Endothelial cell of umbilical vein (primary cell): ENCODE measurements at regions not wholly inside any gene's neighbourhood (a gene's known extent, or its start where the extent isn't known, plus 50 kb on each side); places are given as distances from the start of the nearest gene placed in this dataset.

Experiments used
- BruUV-seq: library from RNA; stranded (reverse); fragments of 400-500 nt; replicated peaks from 2 replicates; lab custom pipeline; 2021; lab: Mats Ljungman, UMichigan
- CTCF ChIA-PET: fragments of 300-600, 350-600 bp; sonication (Branson Sonifier 250); formaldehyde crosslinking; loops from one replicate; lab custom pipeline; 2021; ENCODE audit warnings: antibody characterized with exemption, inconsistent platforms; lab: Charles Lee
- POLR2A ChIA-PET: fragments of 300-600, 350-600 bp; sonication (Branson Sonifier 250); formaldehyde crosslinking; loops from one replicate; lab custom pipeline; 2021; ENCODE audit warnings: antibody characterized with exemption, inconsistent platforms; lab: Charles Lee
- DNase-seq: peaks from one replicate; pipeline ENCODE4 v3.0.0-alpha.2; 2011; ENCODE audit warnings: low read depth, low spot score
- FAIRE-seq: peaks from 2 replicates; lab custom pipeline; 2011; peaks lifted over from hg19 to GRCh38; lab: Jason Lieb, UNC
- H2AFZ ChIP-seq: 2 replicates; pipeline ENCODE4 v1.6.0; 2012; ENCODE audit warnings: low read depth, low read length, control low read depth, inconsistent platforms
- H3K27ac ChIP-seq: 2 replicates; pipeline ENCODE4 v1.5.1; 2011; ENCODE audit warnings: low read depth, mild to moderate bottlenecking, control low read depth, low read length, moderate library complexity; ENCODE audit not compliant: insufficient read depth
- H3K27me3 ChIP-seq, 2 experiments: 2 replicates each; pipeline versions ENCODE4 v1.6.0 to v1.6.1; 2011; ENCODE audit warnings: low read length in 2 of 2, mixed read lengths in 1 of 2; ENCODE audit not compliant: control insufficient read depth in 2 of 2, insufficient read depth in 2 of 2
- H3K36me3 ChIP-seq, 2 experiments: 2 replicates in 1 of 2; 3 replicates in 1 of 2; pipeline ENCODE4 v1.5.1; 2011; ENCODE audit warnings: low read length in 2 of 2, mild to moderate bottlenecking in 1 of 2, moderate library complexity in 1 of 2; ENCODE audit not compliant: control insufficient read depth in 2 of 2, insufficient read depth in 2 of 2; ENCODE audit errors: extremely low read depth in 1 of 2
- H3K4me1 ChIP-seq: 3 replicates; pipeline ENCODE4 v1.5.1; 2011; ENCODE audit warnings: mild to moderate bottlenecking, low read length; ENCODE audit not compliant: control insufficient read depth, insufficient read depth; ENCODE audit errors: extremely low read depth
- H3K4me2 ChIP-seq: 2 replicates; pipeline ENCODE4 v1.6.1; 2011; ENCODE audit warnings: low read length, control low read depth, mixed read lengths; ENCODE audit not compliant: insufficient read depth
- H3K4me3 ChIP-seq, 3 experiments: fragments of 200-600 bp in 1 of 3; sonication (generic), shearing (Covaris generic) in 1 of 3; replicated peaks in 1 of 3; 2 replicates each; pipeline ENCODE4 v1.5.1; 2011 to 2016; ENCODE audit warnings: control low read depth in 3 of 3, low read length in 3 of 3, mild to moderate bottlenecking in 2 of 3, inconsistent platforms in 1 of 3, low read depth in 1 of 3, moderate library complexity in 1 of 3; ENCODE audit not compliant: insufficient read depth in 1 of 3
- H3K79me2 ChIP-seq: 2 replicates; pipeline ENCODE4 v1.6.0; 2012; ENCODE audit warnings: low read length, inconsistent platforms; ENCODE audit not compliant: control insufficient read depth, insufficient read depth
- H3K9ac ChIP-seq: replicated peaks from 2 replicates; pipeline ENCODE3; 2011; ENCODE audit warnings: low read length, control low read depth; ENCODE audit not compliant: insufficient read depth; ENCODE audit errors: extremely low read depth
- H3K9me1 ChIP-seq: replicated peaks from 3 replicates; pipeline ENCODE4 v1.6.0; 2011; ENCODE audit warnings: mild to moderate bottlenecking, low read length; ENCODE audit not compliant: control insufficient read depth, insufficient read depth; ENCODE audit errors: extremely low read depth
- H3K9me3 ChIP-seq: replicated peaks from 2 replicates; pipeline ENCODE4 v1.5.1; 2012; ENCODE audit warnings: low read length, inconsistent platforms; ENCODE audit not compliant: control insufficient read depth, insufficient read depth
- H4K20me1 ChIP-seq: replicated peaks from 2 replicates; pipeline ENCODE3; 2011; ENCODE audit warnings: mild to moderate bottlenecking, low read length; ENCODE audit not compliant: control insufficient read depth, insufficient read depth; ENCODE audit errors: extremely low read depth
- EZH2 ChIP-seq: IDR thresholded peaks from 2 replicates; pipeline ENCODE4 v1.6.1; 2012; ENCODE audit warnings: borderline replicate concordance, low read depth, mild to moderate bottlenecking, moderate library complexity, low read length, inconsistent platforms; ENCODE audit not compliant: severe bottlenecking
- FOS ChIP-seq: IDR thresholded peaks from 2 replicates; pipeline ENCODE4 v1.6.1; 2011; ENCODE audit warnings: mild to moderate bottlenecking, low read length, moderate library complexity, borderline replicate concordance; ENCODE audit not compliant: insufficient read depth
- GATA2 ChIP-seq: IDR thresholded peaks from 2 replicates; pipeline ENCODE4 v1.7.0; 2011; ENCODE audit warnings: low read depth, mild to moderate bottlenecking, moderate library complexity, mixed read lengths, low read length; ENCODE audit not compliant: insufficient read length, insufficient read depth
- JUN ChIP-seq: IDR thresholded peaks from 2 replicates; pipeline ENCODE4 v1.6.1; 2011; ENCODE audit warnings: borderline replicate concordance, low read depth; ENCODE audit not compliant: insufficient read length, insufficient read depth
- MYC ChIP-seq: IDR thresholded peaks from one replicate; pipeline ENCODE4 v1.6.1; 2011; ENCODE audit warnings: mild to moderate bottlenecking, low read depth, low read length
- POLR2A ChIP-seq: IDR thresholded peaks from 2 replicates; pipeline ENCODE4 v1.6.1; 2012; ENCODE audit warnings: low read depth, mild to moderate bottlenecking, control low read depth, low read length
- POLR2AphosphoS5 ChIP-seq: IDR thresholded peaks from 2 replicates; pipeline ENCODE4 v1.6.1; 2012; ENCODE audit warnings: low read depth, mild to moderate bottlenecking, control low read depth, low read length, moderate library complexity; ENCODE audit not compliant: insufficient read depth
- dilution Hi-C: fragments of 300-500 bp; cut with MboI; formaldehyde crosslinking; loops from one replicate; pipeline ENCODE4 v1.15.0; 2019; ENCODE audit warnings: low sequenced_read_pairs; ENCODE audit not compliant: extremely low pct_ligation_motif_present
- intact Hi-C: fragments of 100-400 bp; cut with micrococcal nuclease; formaldehyde crosslinking; loops from one replicate; pipeline ENCODE4 v1.10.0; 2022
- TF ChIP-seq, protein P1 (sequence below): IDR thresholded peaks from 2 replicates; pipeline ENCODE4 v1.6.1; 2011; ENCODE audit not compliant: insufficient read depth, insufficient read length
- TF ChIP-seq, protein P2 (sequence below), 2 donors: IDR thresholded peaks; 1 replicate in 1 of 2; 2 replicates in 1 of 2; pipeline ENCODE4 v1.5.1; 2011; ENCODE audit warnings: low read length in 2 of 2, mild to moderate bottlenecking in 2 of 2, moderate library complexity in 2 of 2, control low read depth in 1 of 2, inconsistent platforms in 1 of 2, low read depth in 1 of 2; ENCODE audit not compliant: insufficient read depth in 1 of 2; ENCODE audit errors: extremely low read depth in 1 of 2

DNA sequence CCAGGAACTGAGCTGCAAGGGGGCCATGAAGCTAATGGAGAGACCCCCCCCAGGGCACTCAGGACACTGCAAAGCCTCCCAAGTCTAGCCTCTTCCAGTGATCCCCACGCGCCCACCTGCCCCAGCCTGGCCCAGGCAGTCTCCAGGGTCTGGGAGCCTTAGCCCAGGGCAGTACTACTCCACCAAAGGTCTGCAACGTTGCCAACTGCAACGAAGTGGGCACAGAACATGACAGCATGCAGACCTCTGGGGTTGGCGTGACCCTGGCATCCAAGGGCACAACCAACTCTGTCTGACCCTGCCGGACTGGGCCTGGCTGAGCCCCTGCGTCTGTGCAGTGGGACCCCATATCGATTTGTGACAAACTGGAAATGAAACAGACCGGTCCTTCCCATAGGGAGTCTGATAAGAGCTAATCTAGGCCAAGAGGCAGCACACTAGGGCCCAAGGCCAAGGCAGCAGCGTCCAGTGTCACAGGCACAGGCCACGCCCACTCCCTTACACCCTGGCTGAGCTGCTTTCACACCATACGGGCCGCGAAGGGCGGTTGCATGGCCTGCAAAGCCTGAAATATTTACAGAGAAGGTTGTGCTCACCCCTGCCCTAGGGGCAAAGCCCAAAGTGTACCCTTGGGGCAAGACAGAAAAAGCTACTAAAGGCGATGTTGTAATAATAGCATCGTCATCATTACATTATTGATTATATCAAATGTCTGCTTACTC is 76.7 kb downstream of the NCOR2 start:
- Histone ChIP-seq H4K20me1 (no peaks in the 10 kb centered on the region), H3K4me2 (no peak overlapping the region), H2AFZ (no peak overlapping the region), H3K36me3 (peaks cover 0 to 11% of the 10 kb centered on the region in 2 experiments), H3K9ac (no peak overlapping the region), H3K79me2 (peaks cover 16% of the 10 kb centered on the region), H3K9me1 (no peaks in the 10 kb centered on the region), H3K4me1 (no peaks in the 10 kb centered on the region), H3K27ac (no peak overlapping the region), H3K9me3 (no peaks in the 10 kb centered on the region), H3K4me3 (no peak overlapping the region), H3K27me3 (no peaks in the 10 kb centered on the region)
- POLR2A ChIA-PET: no interaction called here
- DNase-seq: no peak
- TF ChIP-seq EZH2: no peak
- TF ChIP-seq POLR2A: no peak
- no peak for TF ChIP-seq JUN
- TF ChIP-seq, protein P1, sequence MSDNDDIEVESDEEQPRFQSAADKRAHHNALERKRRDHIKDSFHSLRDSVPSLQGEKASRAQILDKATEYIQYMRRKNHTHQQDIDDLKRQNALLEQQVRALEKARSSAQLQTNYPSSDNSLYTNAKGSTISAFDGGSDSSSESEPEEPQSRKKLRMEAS: no peak
- TF ChIP-seq MYC: no peak
- no peak for TF ChIP-seq POLR2AphosphoS5
- TF ChIP-seq FOS: no peak
- TF ChIP-seq, protein P2, sequence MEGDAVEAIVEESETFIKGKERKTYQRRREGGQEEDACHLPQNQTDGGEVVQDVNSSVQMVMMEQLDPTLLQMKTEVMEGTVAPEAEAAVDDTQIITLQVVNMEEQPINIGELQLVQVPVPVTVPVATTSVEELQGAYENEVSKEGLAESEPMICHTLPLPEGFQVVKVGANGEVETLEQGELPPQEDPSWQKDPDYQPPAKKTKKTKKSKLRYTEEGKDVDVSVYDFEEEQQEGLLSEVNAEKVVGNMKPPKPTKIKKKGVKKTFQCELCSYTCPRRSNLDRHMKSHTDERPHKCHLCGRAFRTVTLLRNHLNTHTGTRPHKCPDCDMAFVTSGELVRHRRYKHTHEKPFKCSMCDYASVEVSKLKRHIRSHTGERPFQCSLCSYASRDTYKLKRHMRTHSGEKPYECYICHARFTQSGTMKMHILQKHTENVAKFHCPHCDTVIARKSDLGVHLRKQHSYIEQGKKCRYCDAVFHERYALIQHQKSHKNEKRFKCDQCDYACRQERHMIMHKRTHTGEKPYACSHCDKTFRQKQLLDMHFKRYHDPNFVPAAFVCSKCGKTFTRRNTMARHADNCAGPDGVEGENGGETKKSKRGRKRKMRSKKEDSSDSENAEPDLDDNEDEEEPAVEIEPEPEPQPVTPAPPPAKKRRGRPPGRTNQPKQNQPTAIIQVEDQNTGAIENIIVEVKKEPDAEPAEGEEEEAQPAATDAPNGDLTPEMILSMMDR (IDR thresholded peaks at IDR 0.05; ENCODE audit: extremely low read depth in 1 of 2, insufficient read depth in 1 of 2, low read depth in 1 of 2, low read length in 2 of 2): no peak
- no peak for TF ChIP-seq GATA2
- FAIRE-seq: no peak
- BruUV-seq: no TSS peak
- CTCF ChIA-PET: interaction anchor here (1.4 kb wide), 1 partner anchor 8 kb away, joined by 3 read pairs; no protein-coding TSS in a partner anchor
- dilution Hi-C loops (no loop called here), intact Hi-C loops (no loop called here)
